HFFc6 (cell line): ENCODE measurements at regions not wholly inside any gene's neighbourhood (a gene's known extent, or its start where the extent isn't known, plus 50 kb on each side); places are given as distances from the start of the nearest gene placed in this dataset.

Source experiments
- DNase-seq: peaks from one replicate; pipeline ENCODE4 v3.0.0-alpha.2; 2018
- H3K27ac Mint-ChIP-seq: 2 replicates; pipeline ENCODE4 v1.8.0; 2020; ENCODE audit warnings: mild to moderate bottlenecking, mixed read lengths
- H3K27me3 Mint-ChIP-seq: 2 replicates; pipeline ENCODE4 v1.8.0; 2021; ENCODE audit warnings: mild to moderate bottlenecking, moderate library complexity, mixed read lengths; ENCODE audit not compliant: insufficient read depth
- H3K36me3 Mint-ChIP-seq: 2 replicates; pipeline ENCODE4 v1.8.0; 2021; ENCODE audit warnings: low read depth, mixed read lengths
- H3K4me1 Mint-ChIP-seq: 2 replicates; pipeline ENCODE4 v1.8.0; 2020; ENCODE audit warnings: low read depth, mixed read lengths
- H3K4me3 Mint-ChIP-seq: 2 replicates; pipeline ENCODE4 v1.8.0; 2020; ENCODE audit warnings: mild to moderate bottlenecking, moderate library complexity, mixed read lengths
- H3K9me3 Mint-ChIP-seq: 2 replicates; pipeline ENCODE4 v1.8.0; 2020; ENCODE audit warnings: mild to moderate bottlenecking, mixed read lengths
- CTCF ChIP-seq: fragments of 200-600 bp; sonication (generic); IDR thresholded peaks from 2 replicates; pipeline ENCODE4 v1.5.0; 2021; ENCODE audit warnings: antibody characterized with exemption, mild to moderate bottlenecking

- Mint-ChIP-seq H3K27me3 (no peaks in the 10 kb centered on the region), H3K4me3 (no peak overlapping the region), H3K36me3 (no peaks in the 10 kb centered on the region), H3K9me3 (peaks cover 14% of the 10 kb centered on the region), H3K4me1 (no peaks in the 10 kb centered on the region), H3K27ac (no peak overlapping the region)
- TF ChIP-seq CTCF, result no peak
- no peak for DNase-seq
Measured at GRCh38 chr4:132923516-132923915, 225.6 kb upstream of the PCDH10 start.

GRCh38 chr4:132934911-132935310 is 214.2 kb upstream of the PCDH10 start:
- Mint-ChIP-seq H3K27me3 (no peaks in the 10 kb centered on the region; the same call in 1 of the 2 replicates), H3K4me3 (no peak overlapping the region), H3K27ac (no peak overlapping the region), H3K4me1 (no peaks in the 10 kb centered on the region), H3K36me3 (no peaks in the 10 kb centered on the region), H3K9me3 (peaks cover 23% of the 10 kb centered on the region)
- no peak for DNase-seq
- no peak for TF ChIP-seq CTCF

GRCh38 chr4:132955146-132955545 is 193.9 kb upstream of the PCDH10 start:
- Mint-ChIP-seq H3K36me3 (no peaks in the 10 kb centered on the region), H3K27me3 (no peaks in the 10 kb centered on the region; the same call in 1 of the 2 replicates), H3K27ac (no peak overlapping the region), H3K4me1 (no peaks in the 10 kb centered on the region), H3K9me3 (peaks cover 17% of the 10 kb centered on the region), H3K4me3 (no peak overlapping the region)
- DNase-seq, result no peak
- TF ChIP-seq CTCF, result no peak

- DNase-seq, result no peak
- Mint-ChIP-seq H3K4me1 (no peaks in the 10 kb centered on the region), H3K27me3 (no peaks in the 10 kb centered on the region; the same call in 1 of the 2 replicates), H3K9me3 (peaks cover 18% of the 10 kb centered on the region), H3K27ac (no peak overlapping the region), H3K4me3 (no peak overlapping the region), H3K36me3 (no peaks in the 10 kb centered on the region)
- TF ChIP-seq CTCF, result no peak
Measured at GRCh38 chr4:132956962-132957361, 192.1 kb upstream of the PCDH10 start.

GRCh38 chr4:132958457-132959263 is 190.4 kb upstream of the PCDH10 start:
- Mint-ChIP-seq H3K27ac (no peak overlapping the region), H3K4me3 (no peak overlapping the region), H3K9me3 (peaks cover 18% of the 10 kb centered on the region), H3K4me1 (no peaks in the 10 kb centered on the region), H3K36me3 (no peaks in the 10 kb centered on the region), H3K27me3 (no peaks in the 10 kb centered on the region; the same call in 1 of the 2 replicates)
- no peak for TF ChIP-seq CTCF
- DNase-seq, result no peak
